ENCODE measurements at regions not wholly inside any gene's neighbourhood (a gene's known extent, or its start where the extent isn't known, plus 50 kb on each side); places are given as distances from the start of the nearest gene placed in this dataset.

- Histone ChIP-seq H3K36me3 (ENCODE audit: control insufficient read depth, insufficient read depth, low read length) (no peaks in the 10 kb centered on the region), H3K27me3 (ENCODE audit: control insufficient read depth, insufficient read depth, low read length) (no peaks in the 10 kb centered on the region), H3K4me3 (ENCODE audit: low read depth, low read length) (no peak overlapping the region)
- DNase-seq (ENCODE audit: low read depth), result no peak
- no peak for TF ChIP-seq CTCF (IDR thresholded peaks at IDR 0.05; ENCODE audit: insufficient read depth, low read length, poor library complexity, severe bottlenecking)
Measured at GRCh38 chr17:12512694-12513355, 152.9 kb upstream of the MYOCD start.

- no peaks in the 10 kb centered on the region for H3K36me3 ChIP-seq (ENCODE audit: control insufficient read depth, insufficient read depth, low read length)
- H3K27me3 ChIP-seq (ENCODE audit: control insufficient read depth, insufficient read depth, low read length), result no peaks in the 10 kb centered on the region
- no peak for DNase-seq (ENCODE audit: low read depth)
- H3K4me3 ChIP-seq (ENCODE audit: low read depth, low read length), result no peak overlapping the region
- TF ChIP-seq CTCF (IDR thresholded peaks at IDR 0.05; ENCODE audit: insufficient read depth, low read length, poor library complexity, severe bottlenecking), result no peak
Measured at GRCh38 chr17:12514596-12514995, 151.1 kb upstream of the MYOCD start.

DNA sequence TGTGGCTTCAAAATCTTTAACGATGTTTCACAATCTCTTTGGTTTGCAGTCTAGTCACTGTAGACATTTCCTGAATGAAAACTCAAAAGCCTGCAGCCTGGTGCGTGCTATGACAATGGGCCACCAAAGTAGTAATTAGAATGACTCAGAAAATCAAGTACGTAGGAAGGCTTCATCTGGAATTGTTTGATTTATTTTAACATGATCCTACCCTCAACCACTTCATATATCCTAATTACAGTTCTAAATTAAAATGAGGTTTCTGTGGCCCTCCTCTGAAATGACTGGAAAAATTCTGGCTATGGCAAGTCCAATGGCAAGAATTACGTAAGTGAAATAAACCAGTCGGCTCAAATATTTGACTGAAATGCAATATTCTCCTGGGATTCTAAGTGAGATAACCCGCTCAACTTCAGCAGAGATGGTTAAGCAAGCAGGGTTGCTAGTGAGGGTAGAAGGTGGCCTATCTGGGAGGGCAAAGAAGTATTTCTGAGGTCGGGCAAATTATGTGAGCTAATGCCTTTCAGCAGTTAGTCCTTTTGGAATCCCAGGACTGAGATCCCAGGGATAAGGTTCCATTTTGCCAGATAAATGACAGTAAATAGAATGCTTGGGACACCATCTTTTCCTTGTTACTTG lies 145.6 kb upstream of the MYOCD start:
- no peak for DNase-seq (ENCODE audit: low read depth)
- TF ChIP-seq CTCF (IDR thresholded peaks at IDR 0.05; ENCODE audit: insufficient read depth, low read length, poor library complexity, severe bottlenecking), result no peak
- Histone ChIP-seq H3K27me3 (ENCODE audit: control insufficient read depth, insufficient read depth, low read length) (no peaks in the 10 kb centered on the region), H3K36me3 (ENCODE audit: control insufficient read depth, insufficient read depth, low read length) (no peaks in the 10 kb centered on the region), H3K4me3 (ENCODE audit: low read depth, low read length) (no peak overlapping the region)

GRCh38 chr17:12521416-12521815 lies 144.3 kb upstream of the MYOCD start:
- no peak overlapping the region for H3K4me3 ChIP-seq (ENCODE audit: low read depth, low read length)
- no peaks in the 10 kb centered on the region for H3K36me3 ChIP-seq (ENCODE audit: control insufficient read depth, insufficient read depth, low read length)
- TF ChIP-seq CTCF (IDR thresholded peaks at IDR 0.05; ENCODE audit: insufficient read depth, low read length, poor library complexity, severe bottlenecking), result no peak
- no peaks in the 10 kb centered on the region for H3K27me3 ChIP-seq (ENCODE audit: control insufficient read depth, insufficient read depth, low read length)
- no peak for DNase-seq (ENCODE audit: low read depth)

DNA sequence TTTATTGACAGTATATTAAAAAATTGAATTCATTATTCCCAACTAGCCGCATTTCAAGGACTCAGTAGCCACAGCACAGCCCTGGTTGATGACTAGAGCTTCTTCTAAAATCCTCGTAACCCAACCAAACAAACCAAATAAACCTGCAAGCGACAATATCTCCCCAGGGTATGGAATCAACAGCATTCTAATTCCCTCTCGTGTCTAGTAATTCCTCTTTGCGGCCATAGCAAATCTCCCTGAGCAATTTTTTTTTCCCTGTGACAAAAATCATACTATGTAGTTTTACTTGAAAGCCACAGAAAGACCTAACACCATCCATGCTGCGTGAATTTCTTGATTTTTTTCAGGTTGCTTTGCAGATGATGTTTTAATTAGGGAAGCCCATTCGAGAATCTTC lies 143.4 kb upstream of the MYOCD start:
- DNase-seq (ENCODE audit: low read depth), result no peak
- TF ChIP-seq CTCF (IDR thresholded peaks at IDR 0.05; ENCODE audit: insufficient read depth, low read length, poor library complexity, severe bottlenecking), result no peak
- no peak overlapping the region for H3K4me3 ChIP-seq (ENCODE audit: low read depth, low read length)
- H3K27me3 ChIP-seq (ENCODE audit: control insufficient read depth, insufficient read depth, low read length), result no peaks in the 10 kb centered on the region
- no peaks in the 10 kb centered on the region for H3K36me3 ChIP-seq (ENCODE audit: control insufficient read depth, insufficient read depth, low read length)

DNA sequence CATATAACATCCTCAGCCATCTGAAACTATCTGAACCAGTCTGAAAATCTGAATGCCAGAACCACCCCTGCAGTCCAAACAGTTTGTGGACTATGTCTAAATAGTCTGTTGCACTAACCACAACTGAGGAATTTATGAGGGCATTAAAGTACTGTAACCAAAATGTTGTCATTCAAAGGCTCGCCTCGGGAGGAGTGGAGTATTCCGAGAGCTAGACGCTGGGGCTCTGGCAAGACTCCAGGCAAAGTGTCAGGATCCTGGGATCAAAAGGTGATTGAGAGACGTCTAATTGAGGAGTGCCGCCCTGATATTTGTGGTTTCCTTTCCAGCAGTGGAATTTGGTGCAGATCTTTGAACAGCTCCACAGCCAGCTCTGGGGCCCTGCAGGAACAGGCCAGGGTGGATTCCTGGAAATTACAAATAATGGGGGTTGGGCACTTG lies 142.9 kb upstream of the MYOCD start:
- TF ChIP-seq CTCF (IDR thresholded peaks at IDR 0.05; ENCODE audit: insufficient read depth, low read length, poor library complexity, severe bottlenecking), result no peak
- no peaks in the 10 kb centered on the region for H3K36me3 ChIP-seq (ENCODE audit: control insufficient read depth, insufficient read depth, low read length)
- H3K4me3 ChIP-seq (ENCODE audit: low read depth, low read length), result no peak overlapping the region
- no peaks in the 10 kb centered on the region for H3K27me3 ChIP-seq (ENCODE audit: control insufficient read depth, insufficient read depth, low read length)
- peak; percentile 70 for DNase-seq (ENCODE audit: low read depth)
